Stimulated activated CD4-positive, alpha-beta T cell treated with anti-CD3 and anti-CD28 coated beads, Interleukin-4, amount 100 ng/mL, for 1 hour (primary cell): ENCODE measurements at regions not wholly inside any gene's neighbourhood (a gene's known extent, or its start where the extent isn't known, plus 50 kb on each side); places are given as distances from the start of the nearest gene placed in this dataset.
"Not testable (repeated sequence)": the region's sequence is repeated elsewhere in the genome, so short reads cannot be mapped to it uniquely, and the experiment has no call there.

Experiments used
- DNase-seq: peaks from one replicate; pipeline ENCODE4 v3.0.0-alpha.2; 2020

DNA sequence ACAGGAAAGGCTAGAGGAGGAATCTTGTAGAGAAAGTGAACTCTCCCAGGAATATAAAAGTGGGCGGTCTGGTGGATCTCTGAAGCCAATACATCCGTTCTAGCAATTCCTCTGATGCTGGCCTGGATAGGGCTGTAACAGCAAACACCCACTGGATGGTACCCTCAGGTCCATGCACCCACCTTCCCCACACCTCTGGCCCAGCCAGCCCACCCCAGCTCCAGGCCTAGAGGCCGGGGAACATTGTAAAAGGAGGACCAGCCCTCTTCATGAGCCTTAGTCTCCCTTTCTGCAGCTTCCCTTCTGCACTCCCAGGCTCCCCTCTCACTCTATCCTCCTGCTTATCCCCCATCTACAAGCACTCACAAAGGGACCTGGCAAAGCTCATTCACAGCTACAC is 443.9 kb downstream of the BUD13 start:
- no peak for DNase-seq

DNA sequence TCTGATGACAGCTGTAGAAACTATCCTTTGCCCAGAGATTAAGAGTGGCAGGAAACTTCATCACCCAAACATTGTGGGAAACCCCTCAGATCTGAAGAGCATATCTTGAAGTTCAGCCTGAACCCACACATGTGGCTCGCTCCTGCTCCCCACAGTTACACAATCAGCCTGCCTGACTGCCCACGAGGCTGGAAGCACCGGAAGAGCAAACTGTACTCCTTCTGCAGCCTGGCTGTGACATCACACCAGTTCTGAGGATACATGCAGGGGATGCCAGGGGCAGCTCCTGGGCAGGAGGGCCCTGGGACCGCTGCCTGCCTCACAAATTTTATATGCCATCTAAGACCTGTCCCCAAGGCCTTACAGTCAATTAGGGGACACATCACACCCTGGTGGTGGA is 444.4 kb downstream of the BUD13 start:
- DNase-seq = no peak

DNA sequence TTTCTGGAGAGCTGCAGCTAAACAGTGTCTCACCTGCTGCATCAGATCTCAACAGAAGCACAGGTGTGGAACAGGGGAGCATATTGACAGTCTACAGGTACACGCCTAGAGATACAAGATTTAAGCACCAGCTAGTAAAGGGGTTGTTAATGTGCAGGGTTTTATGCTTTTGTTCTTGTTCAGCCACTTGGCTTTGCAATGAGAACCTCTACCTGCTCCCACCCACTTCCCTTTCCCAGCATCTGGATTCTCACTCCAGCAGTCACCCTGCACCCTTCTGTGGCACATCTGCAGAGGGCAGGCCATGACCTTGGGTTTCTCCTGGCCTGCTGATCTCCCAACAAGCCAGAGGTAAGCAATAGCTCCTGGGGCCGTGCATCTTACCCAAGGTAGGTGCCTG is 446.6 kb downstream of the BUD13 start:
- no peak for DNase-seq

DNA sequence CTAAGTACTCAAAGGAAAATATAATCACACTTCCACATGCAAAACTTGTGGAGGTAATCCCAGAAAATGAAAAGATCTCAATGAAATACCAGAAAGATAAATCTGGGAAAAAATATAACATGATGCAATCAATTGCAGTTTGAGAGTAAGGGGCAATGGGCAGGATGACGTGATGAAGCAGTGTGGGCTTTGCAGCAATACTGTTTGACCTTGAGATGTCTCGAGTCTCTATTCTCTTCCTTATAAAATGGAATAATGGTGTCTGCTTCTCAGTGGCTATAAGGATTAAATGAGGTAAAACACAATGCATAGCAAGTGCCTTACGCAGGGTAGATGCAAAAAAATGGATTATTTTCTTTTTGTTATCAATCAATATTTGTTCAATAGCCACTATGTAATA is 447.5 kb downstream of the BUD13 start:
- DNase-seq = no peak

DNA sequence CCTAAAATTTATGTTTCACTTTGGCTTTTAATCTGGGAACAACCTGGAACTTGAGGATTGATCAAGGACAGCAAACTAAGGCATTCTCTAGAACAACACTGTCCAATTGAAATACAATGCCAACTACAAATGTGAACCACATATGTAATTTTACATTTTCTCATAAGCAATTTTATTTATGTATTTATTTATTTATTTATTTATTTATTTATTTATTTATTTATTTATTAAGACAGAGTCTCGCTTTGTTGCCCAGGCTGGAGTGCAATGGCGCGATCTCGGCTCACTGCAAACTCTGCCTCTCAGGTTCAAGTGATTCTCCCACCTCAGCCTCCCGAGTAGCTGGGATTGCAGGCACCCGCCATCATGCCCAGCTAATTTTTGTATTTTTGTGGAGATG is 448.7 kb downstream of the BUD13 start:
- not testable (repeated sequence) for DNase-seq

DNA sequence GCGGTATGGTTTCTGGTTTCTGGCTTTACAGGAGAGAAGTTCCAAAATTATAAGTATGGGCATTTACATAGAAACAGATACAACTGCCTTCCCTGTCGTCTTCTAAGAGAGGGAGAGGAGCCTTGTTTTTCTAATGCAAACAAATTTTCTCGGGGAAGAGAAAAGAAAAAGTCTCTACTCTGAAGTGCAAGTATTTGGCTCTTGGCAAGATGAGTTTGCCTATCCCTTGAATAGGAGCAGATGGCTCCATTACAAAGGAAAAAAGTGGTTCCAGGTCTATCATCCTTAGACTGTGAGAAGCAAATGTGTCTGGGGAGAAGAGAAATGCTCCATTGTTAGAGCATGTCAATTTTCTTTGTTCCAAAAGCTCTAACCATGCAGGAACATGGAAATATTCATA is 455.6 kb downstream of the BUD13 start:
- DNase-seq = no peak

DNA sequence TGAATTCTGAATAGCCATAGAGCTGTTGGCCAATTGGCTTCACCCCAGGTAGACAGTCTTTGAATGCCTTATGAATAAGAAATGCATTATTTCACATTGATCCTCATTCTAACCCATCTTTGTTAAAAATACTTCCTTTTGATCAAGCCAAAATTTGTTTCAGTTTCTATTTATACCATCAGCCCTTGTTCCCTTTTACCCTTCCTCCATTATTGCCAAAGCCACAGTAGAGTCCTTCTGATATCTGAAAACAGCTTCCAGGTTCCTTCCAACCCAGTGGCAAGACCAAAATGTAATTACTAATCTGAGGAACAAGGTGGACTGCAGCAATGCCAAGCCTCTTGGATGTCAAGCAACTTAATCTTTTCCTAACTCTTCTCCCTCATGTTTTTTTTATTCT is 458.8 kb downstream of the BUD13 start:
- no peak for DNase-seq

DNA sequence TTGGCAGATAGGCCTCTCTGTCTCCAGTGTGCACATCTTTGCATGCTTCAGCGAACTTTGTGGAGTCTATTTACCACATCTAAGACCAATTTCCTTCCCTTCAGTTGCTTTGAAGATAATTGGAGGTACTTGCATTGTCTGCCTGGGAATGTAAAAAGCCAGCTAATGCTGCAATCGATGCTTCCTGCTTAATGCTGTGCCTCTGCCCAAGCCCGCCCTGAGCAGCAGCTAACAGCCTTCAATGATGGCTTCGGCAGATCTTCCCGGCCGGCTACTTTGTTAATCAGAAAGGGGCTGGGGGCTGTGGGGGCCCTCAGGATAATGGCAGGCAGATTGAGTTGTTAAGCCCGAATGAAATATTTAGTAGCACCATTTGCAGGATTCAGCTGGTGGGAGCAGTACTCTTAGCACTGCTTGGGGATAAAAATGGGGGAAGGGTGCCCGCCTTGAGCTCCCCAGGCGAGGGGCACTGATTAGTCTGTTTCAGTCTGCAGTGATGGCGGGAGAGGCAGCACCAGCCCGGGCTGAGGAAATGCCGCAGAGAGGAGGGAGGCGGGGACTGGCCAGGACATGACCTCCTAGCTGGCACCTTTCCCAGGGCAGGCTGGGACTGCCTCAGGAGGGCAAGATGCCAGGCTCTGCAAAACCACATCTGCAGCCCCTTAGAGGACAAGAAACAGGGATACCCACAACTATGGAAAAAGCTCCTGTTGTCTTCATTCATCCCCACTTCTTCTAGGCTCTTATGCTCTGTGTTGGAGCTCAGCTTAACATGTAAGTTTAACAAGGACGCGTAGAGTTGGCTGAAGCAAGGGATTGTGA is 460.0 kb downstream of the BUD13 start:
- DNase-seq = no peak

DNA sequence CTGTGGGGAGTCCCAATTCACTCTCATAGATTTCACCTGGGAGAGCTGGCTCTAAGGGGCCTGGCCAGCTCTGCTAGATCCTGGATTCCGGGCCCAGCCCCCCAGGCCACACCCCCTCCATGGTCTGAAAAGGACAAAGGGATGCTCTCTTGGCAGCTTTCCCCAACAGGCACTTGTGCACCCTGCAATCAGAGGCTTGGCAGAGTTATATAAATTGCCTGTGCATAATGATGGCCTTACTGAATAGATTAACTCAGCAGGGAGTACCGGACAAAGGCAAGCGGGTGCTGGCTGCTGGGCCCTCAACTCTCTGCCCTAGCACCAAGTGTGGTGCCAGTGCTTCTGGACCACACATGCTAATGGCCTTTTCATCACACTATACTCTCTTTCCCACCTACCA is 461.6 kb downstream of the BUD13 start:
- DNase-seq = no peak

DNA sequence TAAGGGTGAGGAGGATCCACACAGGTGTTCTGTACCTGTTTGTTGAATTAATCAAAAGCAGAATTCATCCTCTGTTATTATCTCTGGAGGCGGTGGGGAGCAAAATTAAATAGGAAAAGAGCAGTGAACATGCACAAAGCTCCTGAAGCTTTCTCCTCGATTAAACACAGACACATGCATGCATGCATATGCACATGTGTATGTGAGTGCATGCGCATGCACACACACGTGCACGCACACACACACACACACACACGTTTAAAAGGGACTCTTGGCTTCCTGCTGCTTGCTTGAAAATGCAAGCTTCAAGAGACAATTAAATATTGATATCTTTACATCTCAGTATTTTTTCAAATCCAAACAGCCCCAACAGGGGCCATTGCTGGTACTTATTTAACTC is 462.1 kb downstream of the BUD13 start:
- no peak for DNase-seq

DNA sequence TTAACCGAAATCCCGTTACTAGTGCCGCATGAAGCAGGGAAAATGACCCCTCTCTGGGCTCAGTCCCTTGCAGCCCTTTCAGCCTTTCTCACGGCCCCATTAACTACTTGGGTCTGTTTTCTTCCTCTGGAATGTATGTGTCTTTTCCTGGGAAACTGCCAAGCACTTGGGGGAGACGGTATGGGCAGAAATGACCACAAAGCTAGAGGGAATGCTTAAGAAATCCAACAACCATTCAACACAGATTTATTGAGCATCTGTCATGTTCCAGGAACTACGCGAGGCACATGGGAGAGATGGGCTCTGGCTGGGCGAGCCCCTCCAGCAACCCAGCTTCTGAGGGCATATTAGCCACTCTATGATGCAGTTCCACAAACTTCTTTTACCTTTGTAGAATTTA is 462.6 kb downstream of the BUD13 start:
- DNase-seq = no peak

DNA sequence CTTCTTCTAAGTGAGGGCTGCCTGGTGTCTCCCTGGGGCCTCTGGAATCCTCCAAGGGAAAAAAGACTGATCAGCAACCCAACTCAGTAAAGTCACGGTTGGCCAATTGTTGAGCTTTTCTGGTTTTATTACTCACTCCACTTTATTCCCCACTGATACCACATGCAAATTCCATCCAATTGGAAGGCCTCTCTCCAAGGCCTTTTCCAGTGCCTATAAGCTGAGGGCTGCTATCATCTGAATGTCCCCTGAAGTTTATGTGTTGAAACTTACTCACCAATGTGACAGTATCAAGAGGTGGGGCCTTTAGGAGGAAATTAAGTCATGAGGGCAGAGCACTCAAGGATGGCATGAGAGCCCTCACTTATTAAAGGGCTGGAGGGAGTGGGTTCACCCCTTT is 463.3 kb downstream of the BUD13 start:
- DNase-seq = no peak

DNA sequence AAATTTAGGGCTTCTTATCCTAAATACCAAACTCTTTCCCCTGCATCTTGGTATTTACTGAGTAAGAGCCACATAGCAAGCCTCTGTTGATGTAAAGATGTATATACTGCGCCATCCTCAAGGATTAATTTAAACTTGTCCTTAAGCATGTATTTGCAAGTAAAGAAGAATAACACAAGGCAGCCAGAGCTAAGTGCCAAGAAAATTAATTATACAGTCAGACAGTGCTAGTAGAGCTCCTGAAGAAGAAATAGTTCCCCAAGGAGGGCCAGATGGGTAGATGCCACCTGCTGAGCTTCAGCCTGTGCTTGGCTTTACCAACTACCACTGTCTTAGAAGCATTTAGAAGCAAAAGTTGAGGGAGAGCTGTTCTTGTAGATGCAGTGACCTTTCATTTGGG is 470.0 kb downstream of the BUD13 start:
- DNase-seq = no peak

DNA sequence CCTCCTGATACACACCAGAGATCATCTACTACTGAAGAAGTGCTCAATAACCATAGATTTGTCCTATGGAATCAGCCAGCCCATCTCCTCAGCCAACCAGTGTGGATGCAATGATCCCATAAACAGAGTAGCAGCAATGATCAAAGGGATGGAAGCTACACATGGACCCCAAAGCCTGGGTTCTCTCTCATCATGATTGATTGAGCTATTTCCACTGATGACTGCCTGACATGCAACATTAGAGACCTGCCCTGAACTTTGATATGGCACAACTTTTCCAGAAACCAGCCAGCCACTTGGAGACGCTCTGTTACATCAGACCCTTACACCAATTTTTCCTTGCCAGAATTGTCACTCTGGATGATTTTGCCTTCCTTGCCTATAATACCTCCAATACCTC is 471.6 kb downstream of the BUD13 start:
- no peak for DNase-seq

DNA sequence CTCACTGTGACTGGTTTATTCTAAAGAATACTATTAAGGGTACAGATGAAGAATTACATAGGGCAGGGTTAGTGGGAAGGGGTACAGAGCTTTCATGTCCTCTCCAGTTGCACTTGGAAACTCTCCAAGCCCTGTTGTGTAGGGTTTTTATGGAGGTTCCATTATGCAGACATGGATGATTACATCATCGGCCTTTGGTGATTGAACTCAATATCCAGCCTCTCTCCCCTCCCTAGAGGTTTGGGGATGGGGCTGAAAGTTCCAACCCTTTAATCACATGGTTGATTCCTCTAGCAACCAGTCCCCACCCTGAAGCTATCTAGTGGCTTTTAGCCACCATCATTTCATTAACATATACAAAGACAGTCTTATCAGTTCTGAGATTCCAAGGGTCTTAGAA is 472.6 kb downstream of the BUD13 start:
- no peak for DNase-seq

DNA sequence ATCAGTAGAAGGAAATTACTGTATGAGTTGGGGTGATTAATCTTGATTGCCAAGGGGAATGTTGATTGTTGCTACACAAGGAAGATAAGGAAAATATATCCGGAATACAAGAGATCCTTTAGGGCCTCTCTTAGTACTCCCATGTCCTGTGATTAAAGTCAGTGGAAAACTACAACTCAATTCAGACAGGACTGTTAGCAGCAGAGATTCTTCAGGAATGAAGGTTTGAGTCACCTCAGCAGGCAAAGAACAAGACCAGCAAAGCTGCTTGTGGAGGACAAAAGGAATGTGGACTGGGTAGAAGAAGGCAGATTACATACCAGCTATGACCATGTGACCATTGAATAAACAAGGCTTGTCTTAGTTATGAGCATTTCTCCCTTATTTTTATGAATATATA is 478.2 kb downstream of the BUD13 start:
- no peak for DNase-seq

DNA sequence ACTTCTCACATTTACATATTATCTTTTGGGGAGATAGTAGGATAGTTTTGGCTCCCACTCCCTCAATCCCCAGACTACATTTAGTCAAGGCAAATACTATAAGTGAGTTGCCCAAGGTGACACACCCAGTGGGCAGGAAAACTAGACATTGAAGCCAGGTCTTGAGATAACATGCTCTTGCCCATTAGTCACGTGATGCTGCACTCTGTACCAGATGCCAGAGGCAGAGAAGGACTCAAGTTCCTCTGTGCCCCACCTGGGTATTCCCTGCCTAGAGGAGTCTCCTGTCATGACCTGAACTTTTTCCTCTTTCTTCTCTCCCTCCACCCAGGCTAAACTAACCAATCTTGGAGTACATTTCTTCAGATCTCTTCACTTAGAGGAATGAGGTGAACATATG is 484.9 kb downstream of the BUD13 start:
- no peak for DNase-seq

DNA sequence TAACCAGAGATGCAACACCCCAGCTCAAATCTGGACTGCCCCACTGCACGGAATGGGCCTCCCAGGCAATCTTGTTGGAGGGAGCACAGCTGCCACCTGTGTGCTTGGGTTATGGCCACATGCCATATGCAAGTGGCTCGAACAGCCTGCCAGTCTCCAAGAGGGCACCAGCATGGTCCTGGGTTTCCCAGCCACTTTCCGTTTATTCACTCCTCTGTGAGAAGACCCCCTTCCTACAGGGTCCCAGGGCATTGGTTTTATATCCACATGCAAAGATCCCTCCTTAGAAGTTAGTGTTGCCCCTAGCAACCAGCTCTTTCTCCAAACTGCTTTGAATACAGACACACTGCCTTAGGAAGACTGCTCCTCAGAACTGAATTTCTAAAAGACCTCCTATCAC is 487.8 kb downstream of the BUD13 start:
- no peak for DNase-seq

DNA sequence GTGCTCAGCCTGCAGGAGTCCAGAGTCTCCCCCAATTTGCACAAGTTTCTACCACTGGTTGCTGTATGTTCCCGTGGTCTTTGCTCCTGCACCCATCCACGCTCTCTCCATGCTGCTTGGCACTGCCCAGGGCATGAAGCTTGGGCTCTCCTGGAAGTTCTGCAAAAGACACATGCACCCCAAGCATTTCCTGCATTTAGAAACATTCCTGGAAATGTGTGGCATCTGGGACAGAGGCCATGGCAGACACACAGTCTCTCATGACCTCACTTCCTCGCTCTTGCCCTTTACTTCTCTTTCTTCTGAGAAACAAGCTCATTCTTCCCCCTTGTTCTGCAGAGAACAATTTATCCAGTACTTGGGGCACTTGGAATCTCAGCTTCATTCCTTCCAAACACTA is 489.5 kb downstream of the BUD13 start:
- no peak for DNase-seq

DNA sequence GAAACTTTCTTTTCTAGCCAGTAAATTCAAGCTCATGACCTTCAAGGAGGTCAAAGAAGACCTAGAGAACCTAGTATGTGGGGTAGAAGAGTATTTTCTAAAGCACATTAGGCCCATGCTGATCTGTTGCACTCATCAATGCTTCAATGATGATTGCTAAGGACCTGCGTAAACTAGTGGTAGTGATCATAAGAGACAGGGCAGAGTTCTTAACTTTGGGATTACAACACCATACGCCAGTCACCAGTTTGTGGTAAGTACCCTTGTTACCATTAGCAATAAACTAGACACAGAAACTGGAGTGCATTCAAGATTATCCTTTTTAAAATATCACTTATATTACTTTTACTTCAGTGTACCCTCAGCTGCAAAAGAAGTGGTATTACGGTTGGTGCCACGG is 490.3 kb downstream of the BUD13 start:
- DNase-seq = no peak

DNA sequence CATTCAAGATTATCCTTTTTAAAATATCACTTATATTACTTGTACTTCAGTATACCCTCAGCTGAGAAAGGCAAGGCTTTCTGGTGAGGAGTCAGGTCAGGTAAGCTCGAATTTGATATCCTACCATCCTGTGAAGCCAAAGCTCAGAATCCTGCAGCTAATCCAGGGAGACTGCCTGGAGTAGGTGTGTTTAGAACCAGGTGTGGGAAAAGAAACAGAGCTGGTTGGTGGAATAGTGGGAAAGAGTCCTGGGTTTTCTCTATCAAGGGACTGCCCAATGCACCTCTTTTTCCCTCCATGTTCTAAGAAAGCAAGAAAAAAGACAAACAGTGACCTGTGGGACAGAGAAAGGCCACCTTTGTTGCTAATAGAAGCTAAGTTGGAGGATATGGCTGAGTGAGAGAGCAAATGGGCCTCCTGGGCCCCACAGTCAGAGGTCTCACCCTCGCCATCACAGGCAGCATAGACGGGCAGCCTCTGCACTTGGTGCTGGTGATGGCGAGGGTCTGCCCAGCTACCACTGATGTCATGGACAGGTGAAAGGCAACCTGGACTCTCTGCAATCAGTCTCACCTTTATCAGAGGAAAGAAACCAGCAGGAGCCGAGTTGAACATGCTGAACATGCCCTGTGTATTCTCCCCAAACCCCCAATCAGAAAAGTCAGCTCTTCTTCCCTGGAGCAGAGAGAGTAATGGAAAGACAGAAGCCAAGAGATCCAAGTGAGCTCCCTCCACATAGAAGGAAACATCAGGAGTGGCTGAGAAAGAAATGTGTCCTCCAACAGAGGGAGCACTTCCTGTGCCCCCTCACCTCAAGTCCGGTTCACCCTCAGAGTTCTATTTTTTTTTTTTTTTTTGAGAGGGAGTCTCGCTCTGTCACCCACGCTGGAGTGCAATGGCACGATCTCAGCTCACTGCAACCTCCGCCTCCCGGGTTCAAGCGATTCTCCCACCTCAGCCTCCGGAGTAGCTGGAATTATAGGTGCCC is 491.3 kb downstream of the BUD13 start:
- no peak for DNase-seq

DNA sequence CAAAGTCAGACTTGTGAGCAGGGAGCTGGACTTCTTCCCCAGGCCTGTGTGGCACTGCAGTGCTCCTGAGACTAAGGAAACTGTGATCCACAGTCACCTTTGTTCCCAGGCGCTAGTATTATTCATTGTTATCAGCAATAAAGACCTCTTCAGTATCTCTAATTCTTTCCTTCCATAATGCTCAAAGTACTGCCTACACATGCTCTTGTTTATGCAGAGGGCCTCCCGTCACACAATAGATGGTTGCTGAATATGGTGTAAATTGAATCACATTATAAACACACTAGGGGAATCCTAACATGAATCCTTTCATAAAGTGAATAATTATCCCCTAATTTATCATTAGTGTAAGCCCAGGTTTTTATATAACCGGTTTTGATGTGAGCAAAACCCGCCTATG is 493.3 kb downstream of the BUD13 start:
- DNase-seq = no peak

DNA sequence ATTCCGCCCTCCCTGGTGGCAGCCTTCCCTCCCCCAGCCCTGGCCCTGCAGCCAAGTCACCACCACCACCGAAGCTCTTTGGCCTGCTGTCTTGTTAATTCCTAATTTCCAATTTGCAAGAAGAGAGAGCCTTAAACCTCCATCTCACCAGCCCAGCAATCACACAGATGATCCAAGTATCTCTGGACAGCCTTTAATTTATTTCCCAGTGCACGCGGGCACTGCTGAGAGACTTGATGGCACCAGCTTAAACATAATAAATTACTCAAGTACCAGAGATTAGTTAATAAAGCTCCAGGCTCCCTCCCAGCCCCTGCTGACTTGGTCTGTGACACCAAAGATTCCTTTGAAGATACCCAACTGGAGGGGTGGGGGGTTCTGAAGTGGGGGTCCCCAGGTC is 494.7 kb downstream of the BUD13 start:
- no peak for DNase-seq
